Mesenchymal stem cell (in vitro differentiated cells and primary cell): ENCODE measurements at regions not wholly inside any gene's neighbourhood (a gene's known extent, or its start where the extent isn't known, plus 50 kb on each side); places are given as distances from the start of the nearest gene placed in this dataset.

Experiments used
- DNase-seq: peaks from one replicate; pipeline ENCODE4 v3.0.0-alpha.2; 2013
- H2AFZ ChIP-seq: one replicate; pipeline ENCODE4 v1.6.1; 2013; ENCODE audit warnings: low read depth, mild to moderate bottlenecking, control low read depth, inconsistent platforms, low read length, moderate library complexity
- H2AK5ac ChIP-seq: 2 replicates; pipeline ENCODE4 v1.6.1; 2013; ENCODE audit warnings: low read length, moderate library complexity, mild to moderate bottlenecking, inconsistent platforms; ENCODE audit not compliant: severe bottlenecking
- H2BK120ac ChIP-seq: one replicate; pipeline ENCODE4 v1.6.1; 2013; ENCODE audit warnings: low read depth, mild to moderate bottlenecking, inconsistent platforms, low read length, moderate library complexity
- H2BK12ac ChIP-seq, 2 experiments: one replicate each; pipeline ENCODE4 v1.6.1; 2013; ENCODE audit warnings: inconsistent platforms in 2 of 2, low read length in 2 of 2, mild to moderate bottlenecking in 2 of 2, moderate library complexity in 2 of 2, control low read depth in 1 of 2
- H2BK15ac ChIP-seq: one replicate; pipeline ENCODE4 v1.6.1; 2013; ENCODE audit warnings: mild to moderate bottlenecking, low read depth, inconsistent platforms; ENCODE audit not compliant: poor library complexity, severe bottlenecking
- H2BK5ac ChIP-seq: 2 replicates; pipeline ENCODE4 v1.6.1; 2013; ENCODE audit warnings: low read depth, mild to moderate bottlenecking, low read length, control low read depth, inconsistent platforms; ENCODE audit not compliant: poor library complexity, severe bottlenecking
- H3K14ac ChIP-seq, 2 experiments: one replicate each; pipeline ENCODE4 v1.6.1; 2013; ENCODE audit warnings: inconsistent platforms in 2 of 2, low read length in 2 of 2, control low read depth in 1 of 2, mild to moderate bottlenecking in 1 of 2, moderate library complexity in 1 of 2
- H3K18ac ChIP-seq, 2 experiments: one replicate each; pipeline ENCODE4 v1.6.1; 2013; ENCODE audit warnings: inconsistent platforms in 2 of 2, low read length in 2 of 2, control low read depth in 1 of 2, low read depth in 1 of 2, mild to moderate bottlenecking in 1 of 2
- H3K23ac ChIP-seq, 2 experiments: one replicate each; pipeline ENCODE4 v1.6.1; 2013; ENCODE audit warnings: inconsistent platforms in 2 of 2, low read length in 2 of 2, mild to moderate bottlenecking in 2 of 2, moderate library complexity in 2 of 2, control low read depth in 1 of 2
- H3K27ac ChIP-seq: 2 replicates; pipeline ENCODE4 v1.5.1; 2013; ENCODE audit warnings: mild to moderate bottlenecking, moderate library complexity, low read length, control low read depth, inconsistent platforms; ENCODE audit not compliant: poor library complexity, severe bottlenecking
- H3K27me3 ChIP-seq, 2 experiments: 2 replicates each; pipeline versions ENCODE4 v1.6.1 to v1.7.0; 2013; ENCODE audit warnings: low read length in 2 of 2, mild to moderate bottlenecking in 2 of 2, moderate library complexity in 2 of 2, control low read depth in 1 of 2, inconsistent platforms in 1 of 2; ENCODE audit not compliant: control insufficient read depth in 1 of 2, insufficient read depth in 1 of 2
- H3K36me3 ChIP-seq, 2 experiments: 2 replicates each; pipeline versions ENCODE4 v1.6.1 to v1.7.0; 2013; ENCODE audit warnings: low read length in 2 of 2, control low read depth in 1 of 2, inconsistent platforms in 1 of 2, low read depth in 1 of 2, mild to moderate bottlenecking in 1 of 2; ENCODE audit not compliant: insufficient read depth in 2 of 2, control insufficient read depth in 1 of 2
- H3K4ac ChIP-seq, 2 experiments: one replicate each; pipeline ENCODE4 v1.6.1; 2013; ENCODE audit warnings: inconsistent platforms in 2 of 2, low read length in 2 of 2, mild to moderate bottlenecking in 2 of 2, moderate library complexity in 2 of 2, control low read depth in 1 of 2, low read depth in 1 of 2
- H3K4me1 ChIP-seq: 2 replicates; pipeline ENCODE4 v1.6.1; 2013; ENCODE audit warnings: low read depth, low read length, control low read depth; ENCODE audit not compliant: control insufficient read depth, insufficient read depth
- H3K4me2 ChIP-seq: 2 replicates; pipeline ENCODE4 v1.6.1; 2013; ENCODE audit warnings: low read length, mild to moderate bottlenecking, inconsistent platforms; ENCODE audit not compliant: poor library complexity, severe bottlenecking
- H3K4me3 ChIP-seq, 2 experiments: 2 replicates each; pipeline versions ENCODE4 v1.5.1 to v1.7.0; 2013; ENCODE audit warnings: low read length in 2 of 2, mild to moderate bottlenecking in 2 of 2, control low read depth in 1 of 2, low read depth in 1 of 2; ENCODE audit not compliant: insufficient read depth in 1 of 2
- H3K79me1 ChIP-seq: replicated peaks from 2 replicates; pipeline ENCODE4 v1.6.1; 2013; ENCODE audit warnings: mild to moderate bottlenecking, control low read depth, low read length, inconsistent platforms; ENCODE audit not compliant: poor library complexity, severe bottlenecking
- H3K9ac ChIP-seq: 2 replicates; pipeline ENCODE4 v1.7.0; 2013; ENCODE audit warnings: mild to moderate bottlenecking, low read length, moderate library complexity
- H3K9me3 ChIP-seq: 2 replicates; pipeline ENCODE4 v1.7.0; 2013; ENCODE audit warnings: mild to moderate bottlenecking, low read length; ENCODE audit not compliant: control insufficient read depth
- H4K8ac ChIP-seq: one replicate; pipeline ENCODE4 v1.6.1; 2013; ENCODE audit warnings: inconsistent platforms, mild to moderate bottlenecking, low read length, moderate library complexity
- H4K91ac ChIP-seq: one replicate; pipeline ENCODE4 v1.6.1; 2013; ENCODE audit warnings: mild to moderate bottlenecking, low read length, inconsistent platforms
- WGBS: methylation state at CpG from one replicate; pipeline ENCODE4 v1.1.7; 2013; ENCODE audit warnings: mixed read lengths; 5-methylcytosine and 5-hydroxymethylcytosine counted together

GRCh38 chr9:22919423-22919822, 472.8 kb downstream of the DMRTA1 start:
- no peak overlapping the region for H2BK12ac ChIP-seq
- H2BK15ac ChIP-seq, result no peak overlapping the region
- H2AFZ ChIP-seq, result no peak overlapping the region
- H3K18ac ChIP-seq, result no peak overlapping the region
- WGBS, result 68% methylated on average over 1 of the region's 1 CpG
- H3K4ac ChIP-seq, result no peak overlapping the region
- H3K4me1 ChIP-seq, result no peaks in the 10 kb centered on the region
- no peak overlapping the region for H3K14ac ChIP-seq
- H3K23ac ChIP-seq, result no peak overlapping the region
- H2BK120ac ChIP-seq, result no peak overlapping the region
- H3K79me1 ChIP-seq, result no peaks in the 10 kb centered on the region
- H4K8ac ChIP-seq, result no peak overlapping the region
- no peaks in the 10 kb centered on the region for H3K36me3 ChIP-seq
- H3K9me3 ChIP-seq, result no peaks in the 10 kb centered on the region
- no peak overlapping the region for H3K9ac ChIP-seq
- no peak overlapping the region for H2AK5ac ChIP-seq
- no peak for DNase-seq
- no peak overlapping the region for H3K4me3 ChIP-seq
- no peak overlapping the region for H2BK5ac ChIP-seq
- no peaks in the 10 kb centered on the region for H3K27me3 ChIP-seq
- H3K4me2 ChIP-seq, result no peak overlapping the region
- no peak overlapping the region for H4K91ac ChIP-seq
- no peak overlapping the region for H3K27ac ChIP-seq

- Histone ChIP-seq H3K27ac (no peak overlapping the region), H4K91ac (no peak overlapping the region), H3K4ac (no peak overlapping the region), H3K4me1 (no peaks in the 10 kb centered on the region), H3K14ac (no peak overlapping the region), H2BK120ac (no peak overlapping the region), H3K23ac (no peak overlapping the region), H3K9me3 (no peaks in the 10 kb centered on the region), H2AFZ (no peak overlapping the region), H3K4me2 (no peak overlapping the region), H3K18ac (no peak overlapping the region), H3K79me1 (no peaks in the 10 kb centered on the region), H2BK12ac (no peak overlapping the region), H2BK5ac (no peak overlapping the region), H2BK15ac (no peak overlapping the region), H3K9ac (no peak overlapping the region), H2AK5ac (no peak overlapping the region), H3K27me3 (no peaks in the 10 kb centered on the region), H4K8ac (no peak overlapping the region), H3K4me3 (no peak overlapping the region), H3K36me3 (no peaks in the 10 kb centered on the region)
- DNase-seq, result no peak
- WGBS, result 66% methylated on average over 2 of the region's 3 CpGs
These were observed 475.1 kb downstream of the DMRTA1 start for GRCh38 chr9:22921742-22922141.

- Histone ChIP-seq H3K9ac (no peak overlapping the region), H3K79me1 (no peaks in the 10 kb centered on the region), H3K27me3 (no peaks in the 10 kb centered on the region), H2BK120ac (no peak overlapping the region), H3K36me3 (no peaks in the 10 kb centered on the region), H2AK5ac (no peak overlapping the region), H2BK12ac (no peak overlapping the region), H2BK15ac (no peak overlapping the region), H3K18ac (no peak overlapping the region), H3K9me3 (no peaks in the 10 kb centered on the region), H2BK5ac (no peak overlapping the region), H3K4me1 (no peaks in the 10 kb centered on the region), H2AFZ (no peak overlapping the region), H3K4me2 (no peak overlapping the region), H3K4ac (no peak overlapping the region), H3K27ac (no peak overlapping the region), H3K4me3 (no peak overlapping the region), H4K8ac (no peak overlapping the region), H3K23ac (no peak overlapping the region), H4K91ac (no peak overlapping the region), H3K14ac (no peak overlapping the region)
- DNase-seq, result no peak
- 82% methylated on average over 3 of the region's 4 CpGs for WGBS
These were observed 475.6 kb downstream of the DMRTA1 start for GRCh38 chr9:22922222-22922621.

GRCh38 chr9:22954550-22954949, 507.9 kb downstream of the DMRTA1 start:
- H2BK120ac ChIP-seq, result no peak overlapping the region
- WGBS, result 100% methylated on average over 2 of the region's 3 CpGs
- H2BK12ac ChIP-seq, result no peak overlapping the region
- H3K27me3 ChIP-seq, result no peaks in the 10 kb centered on the region
- H3K4me3 ChIP-seq, result no peak overlapping the region
- no peak overlapping the region for H3K27ac ChIP-seq
- no peak overlapping the region for H4K91ac ChIP-seq
- H3K9me3 ChIP-seq, result no peaks in the 10 kb centered on the region
- H2BK15ac ChIP-seq, result no peak overlapping the region
- H2BK5ac ChIP-seq, result no peak overlapping the region
- H2AK5ac ChIP-seq, result no peak overlapping the region
- DNase-seq, result no peak
- no peaks in the 10 kb centered on the region for H3K79me1 ChIP-seq
- H3K36me3 ChIP-seq, result no peaks in the 10 kb centered on the region
- H3K23ac ChIP-seq, result no peak overlapping the region
- H3K4ac ChIP-seq, result no peak overlapping the region
- H3K14ac ChIP-seq, result no peak overlapping the region
- no peak overlapping the region for H3K9ac ChIP-seq
- H3K4me2 ChIP-seq, result no peak overlapping the region
- no peak overlapping the region for H3K18ac ChIP-seq
- no peak overlapping the region for H2AFZ ChIP-seq
- no peaks in the 10 kb centered on the region for H3K4me1 ChIP-seq
- H4K8ac ChIP-seq, result no peak overlapping the region
